B cell (primary cell): ENCODE measurements at regions not wholly inside any gene's neighbourhood (a gene's known extent, or its start where the extent isn't known, plus 50 kb on each side); places are given as distances from the start of the nearest gene placed in this dataset.

Experiments used
- CTCF ChIP-seq: fragments of 200-600 bp; IDR thresholded peaks from one replicate; pipeline ENCODE4 v1.8.0; 2022; ENCODE audit warnings: antibody characterized with exemption, mild to moderate bottlenecking
- EZH2 ChIP-seq: IDR thresholded peaks from 2 replicates; pipeline ENCODE4 v1.6.1; 2012; ENCODE audit warnings: borderline replicate concordance, low read depth, mild to moderate bottlenecking, moderate library complexity, low read length; ENCODE audit not compliant: insufficient read depth, poor library complexity, severe bottlenecking

- TF ChIP-seq EZH2 (no peak), CTCF (no peak)
Measured at GRCh38 chr5:8470489-8470888, 601.5 kb downstream of the MTRR start.
